H1 (cell line): ENCODE measurements at regions not wholly inside any gene's neighbourhood (a gene's known extent, or its start where the extent isn't known, plus 50 kb on each side); places are given as distances from the start of the nearest gene placed in this dataset.

Source experiments
- CBX5 ChIP-seq: fragments of 300-800, 300-1000 bp; sonication (generic); IDR thresholded peaks from 2 replicates; pipeline ENCODE4 v1.7.1; 2016; ENCODE audit warnings: antibody characterized with exemption, low read length, low read depth
- RAD21 ChIP-seq, 2 experiments: IDR thresholded peaks in 1 of 2; conservative IDR thresholded peaks in 1 of 2; 2 replicates each; pipeline ENCODE4 v1.6.1; 2011; ENCODE audit warnings: low read depth in 2 of 2, low read length in 2 of 2, improper control_type of control experiment in 1 of 2, inconsistent platforms in 1 of 2, mild to moderate bottlenecking in 1 of 2, moderate library complexity in 1 of 2
- RFX5 ChIP-seq: IDR thresholded peaks from 2 replicates; pipeline ENCODE4 v1.6.1; 2011; ENCODE audit warnings: low read depth, low read length, improper control_type of control experiment, borderline replicate concordance
- SRF ChIP-seq: IDR thresholded peaks from 2 replicates; pipeline ENCODE4 v1.6.1; 2011; ENCODE audit warnings: mild to moderate bottlenecking, low read depth, low read length, moderate library complexity
- TF ChIP-seq, protein P1 (sequence below): IDR thresholded peaks from 2 replicates; pipeline ENCODE4 v1.6.1; 2011; ENCODE audit warnings: low read length, improper control_type of control experiment
- TF ChIP-seq, protein P2 (sequence below), 3 experiments: IDR thresholded peaks; 1 replicate in 2 of 3; 2 replicates in 1 of 3; pipeline versions ENCODE4 v1.5.1 to v1.6.1; 2011; ENCODE audit warnings: low read length in 3 of 3, mild to moderate bottlenecking in 3 of 3, inconsistent platforms in 2 of 3, low read depth in 1 of 3, moderate library complexity in 1 of 3; ENCODE audit not compliant: insufficient read depth in 1 of 3; ENCODE audit errors: control extremely low read depth in 1 of 3

DNA sequence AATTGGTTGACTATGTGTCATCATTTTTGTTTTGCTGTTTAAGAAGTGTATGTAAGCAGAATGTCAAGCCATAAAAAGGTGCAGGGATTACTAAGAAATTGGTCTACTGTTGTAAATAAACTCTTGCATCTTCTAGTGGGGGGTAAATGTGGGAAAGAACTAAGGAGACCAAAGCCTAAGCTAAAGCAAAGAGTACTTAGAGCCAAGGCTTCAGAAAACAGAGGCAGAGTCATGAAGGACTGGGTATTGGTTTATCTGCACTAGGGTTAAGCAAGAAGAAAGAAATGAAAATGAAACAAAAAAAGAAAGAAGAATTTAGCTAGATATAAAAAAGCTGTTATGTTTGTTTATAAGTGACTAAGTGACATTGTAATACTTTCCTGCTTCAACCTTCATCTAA, 628.1 kb downstream of the METTL15 start (continued):
- TF ChIP-seq SRF: no peak
- TF ChIP-seq RFX5: no peak
- TF ChIP-seq, protein P1, sequence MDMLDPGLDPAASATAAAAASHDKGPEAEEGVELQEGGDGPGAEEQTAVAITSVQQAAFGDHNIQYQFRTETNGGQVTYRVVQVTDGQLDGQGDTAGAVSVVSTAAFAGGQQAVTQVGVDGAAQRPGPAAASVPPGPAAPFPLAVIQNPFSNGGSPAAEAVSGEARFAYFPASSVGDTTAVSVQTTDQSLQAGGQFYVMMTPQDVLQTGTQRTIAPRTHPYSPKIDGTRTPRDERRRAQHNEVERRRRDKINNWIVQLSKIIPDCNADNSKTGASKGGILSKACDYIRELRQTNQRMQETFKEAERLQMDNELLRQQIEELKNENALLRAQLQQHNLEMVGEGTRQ: no peak
- no peak for TF ChIP-seq CBX5
- TF ChIP-seq RAD21 (IDR thresholded peaks at IDR 0.05 in 1 of 2, conservative IDR thresholded peaks at IDR 0.05 in 1 of 2; ENCODE audit: low read depth in 2 of 2, low read length in 2 of 2): no peak
- TF ChIP-seq, protein P2, sequence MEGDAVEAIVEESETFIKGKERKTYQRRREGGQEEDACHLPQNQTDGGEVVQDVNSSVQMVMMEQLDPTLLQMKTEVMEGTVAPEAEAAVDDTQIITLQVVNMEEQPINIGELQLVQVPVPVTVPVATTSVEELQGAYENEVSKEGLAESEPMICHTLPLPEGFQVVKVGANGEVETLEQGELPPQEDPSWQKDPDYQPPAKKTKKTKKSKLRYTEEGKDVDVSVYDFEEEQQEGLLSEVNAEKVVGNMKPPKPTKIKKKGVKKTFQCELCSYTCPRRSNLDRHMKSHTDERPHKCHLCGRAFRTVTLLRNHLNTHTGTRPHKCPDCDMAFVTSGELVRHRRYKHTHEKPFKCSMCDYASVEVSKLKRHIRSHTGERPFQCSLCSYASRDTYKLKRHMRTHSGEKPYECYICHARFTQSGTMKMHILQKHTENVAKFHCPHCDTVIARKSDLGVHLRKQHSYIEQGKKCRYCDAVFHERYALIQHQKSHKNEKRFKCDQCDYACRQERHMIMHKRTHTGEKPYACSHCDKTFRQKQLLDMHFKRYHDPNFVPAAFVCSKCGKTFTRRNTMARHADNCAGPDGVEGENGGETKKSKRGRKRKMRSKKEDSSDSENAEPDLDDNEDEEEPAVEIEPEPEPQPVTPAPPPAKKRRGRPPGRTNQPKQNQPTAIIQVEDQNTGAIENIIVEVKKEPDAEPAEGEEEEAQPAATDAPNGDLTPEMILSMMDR (IDR thresholded peaks at IDR 0.05; ENCODE audit: control extremely low read depth in 1 of 3, insufficient read depth in 1 of 3, low read depth in 1 of 3, low read length in 3 of 3): no peak
